ENCODE measurements at regions not wholly inside any gene's neighbourhood (a gene's known extent, or its start where the extent isn't known, plus 50 kb on each side); places are given as distances from the start of the nearest gene placed in this dataset.

DNA sequence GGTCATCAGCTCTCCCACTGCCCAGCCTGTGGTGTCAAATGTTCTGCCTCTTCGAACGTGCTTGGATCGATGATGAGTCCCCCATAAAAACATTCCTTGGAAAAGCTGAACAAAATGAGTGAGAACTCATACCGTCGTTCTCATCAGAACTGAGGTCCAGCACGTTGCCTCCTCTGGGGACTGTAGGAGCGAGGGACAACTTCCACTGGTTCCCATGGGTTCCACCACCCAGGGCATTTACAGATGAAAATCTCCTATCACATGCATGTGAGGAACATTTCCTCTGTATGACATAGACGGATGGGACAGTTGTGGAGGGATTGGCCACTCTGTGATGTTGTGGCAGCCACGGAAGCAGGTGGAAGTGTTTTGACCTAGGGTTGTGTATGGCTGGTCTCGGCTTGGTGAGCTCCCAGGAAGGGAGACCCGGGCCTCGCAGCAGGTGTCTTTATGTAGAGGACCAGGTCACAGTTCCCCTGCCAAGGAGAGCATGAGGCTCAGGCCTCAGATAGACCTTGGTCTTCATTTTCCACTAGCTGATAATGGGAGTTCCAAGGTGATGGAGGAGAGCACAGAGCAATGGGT, 113.0 kb downstream of the SNRPN start:
- no peak overlapping the region for H3K27ac Mint-ChIP-seq
- CTCF ChIA-PET: no interaction called here
- ATAC-seq (no peak), DNase-seq (no peak)
- no peak overlapping the region for H3K4me3 Mint-ChIP-seq
- POLR2A ChIA-PET: no interaction called here
- intact Hi-C loops (cut with micrococcal nuclease): no loop called here
- TF ChIP-seq, protein P1, sequence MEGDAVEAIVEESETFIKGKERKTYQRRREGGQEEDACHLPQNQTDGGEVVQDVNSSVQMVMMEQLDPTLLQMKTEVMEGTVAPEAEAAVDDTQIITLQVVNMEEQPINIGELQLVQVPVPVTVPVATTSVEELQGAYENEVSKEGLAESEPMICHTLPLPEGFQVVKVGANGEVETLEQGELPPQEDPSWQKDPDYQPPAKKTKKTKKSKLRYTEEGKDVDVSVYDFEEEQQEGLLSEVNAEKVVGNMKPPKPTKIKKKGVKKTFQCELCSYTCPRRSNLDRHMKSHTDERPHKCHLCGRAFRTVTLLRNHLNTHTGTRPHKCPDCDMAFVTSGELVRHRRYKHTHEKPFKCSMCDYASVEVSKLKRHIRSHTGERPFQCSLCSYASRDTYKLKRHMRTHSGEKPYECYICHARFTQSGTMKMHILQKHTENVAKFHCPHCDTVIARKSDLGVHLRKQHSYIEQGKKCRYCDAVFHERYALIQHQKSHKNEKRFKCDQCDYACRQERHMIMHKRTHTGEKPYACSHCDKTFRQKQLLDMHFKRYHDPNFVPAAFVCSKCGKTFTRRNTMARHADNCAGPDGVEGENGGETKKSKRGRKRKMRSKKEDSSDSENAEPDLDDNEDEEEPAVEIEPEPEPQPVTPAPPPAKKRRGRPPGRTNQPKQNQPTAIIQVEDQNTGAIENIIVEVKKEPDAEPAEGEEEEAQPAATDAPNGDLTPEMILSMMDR (IDR thresholded peaks at IDR 0.05): no peak
- H3K9me3 Mint-ChIP-seq: peaks cover 91% of the 10 kb centered on the region
- no peaks in the 10 kb centered on the region for H3K4me1 Mint-ChIP-seq (ENCODE audit: low read depth)
- no peaks in the 10 kb centered on the region for H3K27me3 Mint-ChIP-seq
- peaks cover 100% of the 10 kb centered on the region for H3K36me3 Mint-ChIP-seq (ENCODE audit: low read depth)

DNA sequence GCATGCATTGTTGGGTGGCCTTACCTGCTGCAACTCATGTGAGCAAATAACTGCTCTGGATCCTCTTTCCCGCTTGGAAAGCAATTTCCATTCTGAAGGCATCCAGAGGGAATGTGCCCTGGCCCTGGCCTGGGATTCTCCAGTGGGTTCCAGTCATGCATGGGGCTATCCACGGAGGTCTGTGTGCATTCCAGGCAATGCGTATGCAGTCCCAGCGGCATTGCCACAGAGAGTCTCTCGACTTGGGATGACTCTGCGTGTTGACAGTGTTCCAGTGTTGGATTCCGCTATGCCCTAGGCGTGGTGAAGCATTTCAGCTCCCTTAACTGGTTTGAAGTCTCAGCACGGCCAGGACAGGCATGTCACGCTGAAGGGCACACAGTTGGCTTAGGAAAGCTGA, 113.9 kb downstream of the SNRPN start:
- CTCF ChIA-PET: no interaction called here
- ATAC-seq (no peak), DNase-seq (no peak)
- no peak overlapping the region for H3K4me3 Mint-ChIP-seq
- peaks cover 100% of the 10 kb centered on the region for H3K36me3 Mint-ChIP-seq (ENCODE audit: low read depth)
- TF ChIP-seq, protein P1 (IDR thresholded peaks at IDR 0.05): no peak
- H3K9me3 Mint-ChIP-seq: peaks cover 90% of the 10 kb centered on the region
- intact Hi-C loops (cut with micrococcal nuclease): no loop called here
- POLR2A ChIA-PET: no interaction called here
- no peak overlapping the region for H3K27ac Mint-ChIP-seq
- no peaks in the 10 kb centered on the region for H3K4me1 Mint-ChIP-seq (ENCODE audit: low read depth)
- H3K27me3 Mint-ChIP-seq: no peaks in the 10 kb centered on the region

DNA sequence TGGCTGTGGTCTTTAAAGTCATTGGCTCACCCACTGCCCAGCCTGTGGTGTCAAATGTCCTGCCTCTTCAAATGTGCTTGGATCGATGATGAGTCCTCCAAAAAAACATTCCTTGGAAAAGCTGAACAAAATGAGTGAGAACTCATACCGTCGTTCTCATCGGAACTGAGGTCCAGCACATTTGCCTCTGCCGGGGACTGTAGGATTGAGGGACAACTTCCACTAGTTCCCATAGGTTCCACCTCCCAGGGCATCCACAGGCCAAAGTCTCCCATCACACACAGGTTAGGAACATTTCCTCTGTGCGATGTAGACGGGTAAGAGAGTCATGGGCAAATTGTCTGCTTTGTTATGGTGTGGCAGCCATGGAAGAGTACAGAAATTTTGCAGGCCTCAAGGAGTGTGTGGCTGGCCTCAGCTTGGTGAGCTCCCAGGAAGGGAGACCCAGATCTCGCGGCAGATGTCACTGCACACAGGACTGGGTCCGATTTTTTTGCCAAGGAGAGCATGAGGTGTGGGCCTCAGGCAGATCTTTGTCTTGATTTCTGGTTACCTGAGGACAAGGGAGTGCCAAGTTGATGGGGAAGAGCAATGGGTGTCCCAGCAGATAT, 115.7 kb downstream of the SNRPN start:
- no peaks in the 10 kb centered on the region for H3K27me3 Mint-ChIP-seq
- no peak overlapping the region for H3K4me3 Mint-ChIP-seq
- ChIA-PET POLR2A (no interaction called here), CTCF (no interaction called here)
- H3K36me3 Mint-ChIP-seq (ENCODE audit: low read depth): peaks cover 100% of the 10 kb centered on the region
- ATAC-seq (no peak), DNase-seq (no peak)
- intact Hi-C loops (cut with micrococcal nuclease): no loop called here
- TF ChIP-seq, protein P1 (IDR thresholded peaks at IDR 0.05): no peak
- peaks cover 92% of the 10 kb centered on the region for H3K9me3 Mint-ChIP-seq
- H3K27ac Mint-ChIP-seq: no peak overlapping the region
- no peaks in the 10 kb centered on the region for H3K4me1 Mint-ChIP-seq (ENCODE audit: low read depth)

DNA sequence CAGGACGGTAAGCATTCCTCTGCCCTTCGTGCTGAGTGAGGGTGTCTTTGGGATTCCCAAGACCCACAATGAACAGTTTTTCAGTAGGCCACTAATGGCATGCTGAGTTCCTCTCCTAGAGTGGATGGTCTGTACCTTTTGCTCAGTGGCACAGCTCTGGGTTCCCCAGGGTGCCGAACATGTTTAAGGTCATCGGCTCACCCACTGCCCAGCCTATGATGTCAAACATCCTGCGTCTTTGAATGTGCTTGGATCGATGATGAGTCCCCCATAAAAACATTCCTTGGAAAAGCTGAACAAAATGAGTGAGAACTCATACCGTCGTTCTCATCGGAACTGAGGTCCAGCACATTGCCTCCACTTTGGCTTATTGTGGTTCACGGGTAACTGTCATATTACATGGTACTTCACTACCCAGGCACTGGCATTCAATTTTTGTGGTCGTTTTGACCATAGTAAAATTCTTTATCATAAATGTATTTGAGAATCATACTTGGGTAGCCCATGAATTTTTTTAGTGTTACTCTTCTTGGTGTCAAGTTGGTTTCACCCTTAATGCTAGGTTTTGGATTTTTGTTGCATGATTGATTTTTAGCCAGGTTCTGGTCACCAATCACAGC, 118.2 kb downstream of the SNRPN start:
- CTCF ChIA-PET: no interaction called here
- H3K27me3 Mint-ChIP-seq: no peaks in the 10 kb centered on the region
- ATAC-seq (no peak), DNase-seq (no peak)
- no peak overlapping the region for H3K27ac Mint-ChIP-seq
- H3K36me3 Mint-ChIP-seq (ENCODE audit: low read depth): peaks cover 100% of the 10 kb centered on the region
- H3K4me3 Mint-ChIP-seq: no peak overlapping the region
- POLR2A ChIA-PET: no interaction called here
- TF ChIP-seq, protein P1 (IDR thresholded peaks at IDR 0.05): no peak
- intact Hi-C loops (cut with micrococcal nuclease): no loop called here
- H3K9me3 Mint-ChIP-seq: peaks cover 90% of the 10 kb centered on the region
- no peaks in the 10 kb centered on the region for H3K4me1 Mint-ChIP-seq (ENCODE audit: low read depth)

DNA sequence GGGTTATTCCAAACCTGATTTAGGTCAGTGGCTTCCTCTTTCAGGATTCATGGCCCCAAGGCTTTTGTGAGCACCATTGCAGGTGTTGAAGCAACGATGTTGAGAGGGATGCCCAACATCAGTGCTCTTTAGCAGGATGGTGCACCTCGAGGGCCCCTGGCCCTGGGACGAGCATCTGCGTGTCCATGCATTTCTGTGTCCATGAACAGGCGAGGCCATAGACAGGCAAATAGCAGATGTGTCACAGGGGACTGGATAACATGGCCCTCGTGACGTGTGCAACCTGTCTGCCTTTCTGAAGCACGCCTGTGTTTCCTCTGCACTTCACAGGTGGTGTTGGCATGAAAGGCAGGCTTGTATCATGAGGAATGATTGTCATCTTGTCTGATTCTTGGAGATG, 132.3 kb downstream of the SNRPN start:
- intact Hi-C loops (cut with micrococcal nuclease): no loop called here
- peaks cover 99% of the 10 kb centered on the region for H3K36me3 Mint-ChIP-seq (ENCODE audit: low read depth)
- no peak overlapping the region for H3K27ac Mint-ChIP-seq
- no peaks in the 10 kb centered on the region for H3K27me3 Mint-ChIP-seq
- no peak for ATAC-seq
- ChIA-PET CTCF (no interaction called here), POLR2A (no interaction called here)
- TF ChIP-seq, protein P1 (IDR thresholded peaks at IDR 0.05): no peak
- H3K9me3 Mint-ChIP-seq: peaks cover 86% of the 10 kb centered on the region
- H3K4me3 Mint-ChIP-seq: no peak overlapping the region
- DNase-seq: no peak
- no peaks in the 10 kb centered on the region for H3K4me1 Mint-ChIP-seq (ENCODE audit: low read depth)
